ENCODE measurements at regions not wholly inside any gene's neighbourhood (a gene's known extent, or its start where the extent isn't known, plus 50 kb on each side); places are given as distances from the start of the nearest gene placed in this dataset.
"Not testable (repeated sequence)": the region's sequence is repeated elsewhere in the genome, so short reads cannot be mapped to it uniquely, and the experiment has no call there.

- no peak for DNase-seq
Measured at GRCh38 chr5:101327816-101328215, 424.7 kb upstream of the ST8SIA4 start.

GRCh38 chr5:101326766-101327165 lies 423.7 kb upstream of the ST8SIA4 start:
- DNase-seq = no peak

GRCh38 chr5:101316401-101316800 lies 413.3 kb upstream of the ST8SIA4 start:
- DNase-seq = not testable (repeated sequence)

- no peak for DNase-seq
Measured at GRCh38 chr5:101306391-101307137, 403.5 kb upstream of the ST8SIA4 start.

- DNase-seq = no peak
Measured at GRCh38 chr5:101296477-101296876, 393.4 kb upstream of the ST8SIA4 start.

GRCh38 chr5:101292199-101292598 lies 389.1 kb upstream of the ST8SIA4 start:
- no peak for DNase-seq

- not testable (repeated sequence) for DNase-seq
Measured at GRCh38 chr5:101290761-101291160, 387.7 kb upstream of the ST8SIA4 start.

GRCh38 chr5:101288633-101289032 lies 385.6 kb upstream of the ST8SIA4 start:
- DNase-seq = no peak

- DNase-seq = no peak
Measured at GRCh38 chr5:101284736-101285375, 381.8 kb upstream of the ST8SIA4 start.

- DNase-seq = not testable (repeated sequence)
Measured at GRCh38 chr5:101283938-101284337, 380.9 kb upstream of the ST8SIA4 start.

GRCh38 chr5:101278917-101279316 lies 375.8 kb upstream of the ST8SIA4 start:
- no peak for DNase-seq

- no peak for DNase-seq
Measured at GRCh38 chr5:101278011-101278687, 375.1 kb upstream of the ST8SIA4 start.

- DNase-seq = no peak
Measured at GRCh38 chr5:101271945-101272344, 368.9 kb upstream of the ST8SIA4 start.

GRCh38 chr5:101271416-101271815 lies 368.3 kb upstream of the ST8SIA4 start:
- DNase-seq = no peak

- DNase-seq = no peak
Measured at GRCh38 chr5:101260857-101261256, 357.8 kb upstream of the ST8SIA4 start.

GRCh38 chr5:101253096-101253495 lies 350.0 kb upstream of the ST8SIA4 start:
- no peak for DNase-seq

GRCh38 chr5:101244621-101245020 lies 341.5 kb upstream of the ST8SIA4 start:
- DNase-seq = no peak

GRCh38 chr5:101212942-101213514 lies 309.9 kb upstream of the ST8SIA4 start:
- DNase-seq = no peak

GRCh38 chr5:101206534-101206933 lies 303.5 kb upstream of the ST8SIA4 start:
- DNase-seq = no peak

GRCh38 chr5:101205065-101205464 lies 302.0 kb upstream of the ST8SIA4 start:
- DNase-seq = not testable (repeated sequence)

GRCh38 chr5:101180365-101180764 lies 277.3 kb upstream of the ST8SIA4 start:
- DNase-seq = not testable (repeated sequence)

- DNase-seq = no peak
Measured at GRCh38 chr5:101176605-101177004, 273.5 kb upstream of the ST8SIA4 start.

GRCh38 chr5:101174981-101175380 lies 271.9 kb upstream of the ST8SIA4 start:
- DNase-seq = no peak

All from fibroblast of skin of back (primary cell).